Parathyroid adenoma (tissue), 2 donors: ENCODE measurements at regions not wholly inside any gene's neighbourhood (a gene's known extent, or its start where the extent isn't known, plus 50 kb on each side); places are given as distances from the start of the nearest gene placed in this dataset.

Source experiments
- H2AFZ ChIP-seq: fragments of 300-600 bp; sonication (generic); one replicate; pipeline ENCODE4 v1.7.0; 2017; ENCODE audit warnings: antibody characterized with exemption, mild to moderate bottlenecking
- H3K27ac ChIP-seq: fragments of 300-600 bp; sonication (generic); one replicate; pipeline ENCODE4 v1.7.0; 2017
- H3K27me3 ChIP-seq: fragments of 300-600 bp; sonication (generic); one replicate; pipeline ENCODE4 v1.7.0; 2017; ENCODE audit warnings: low read length; ENCODE audit not compliant: control insufficient read depth, insufficient read depth
- H3K36me3 ChIP-seq: fragments of 300-600 bp; sonication (generic); one replicate; pipeline ENCODE4 v1.7.0; 2017; ENCODE audit warnings: low read length; ENCODE audit not compliant: control insufficient read depth, insufficient read depth
- H3K4me1 ChIP-seq: fragments of 300-600 bp; sonication (generic); one replicate; pipeline ENCODE4 v1.7.0; 2017; ENCODE audit warnings: control low read depth
- H3K4me2 ChIP-seq: fragments of 300-600 bp; sonication (generic); one replicate; pipeline ENCODE4 v1.7.0; 2017; ENCODE audit warnings: low read length
- H3K4me3 ChIP-seq: fragments of 300-600 bp; sonication (generic); one replicate; pipeline ENCODE4 v1.7.0; 2017; ENCODE audit warnings: low read depth, low read length
- H3K79me2 ChIP-seq: fragments of 300-600 bp; sonication (generic); one replicate; pipeline ENCODE4 v1.7.0; 2017; ENCODE audit warnings: control low read depth
- H3K9ac ChIP-seq: fragments of 300-600 bp; sonication (generic); one replicate; pipeline ENCODE4 v1.7.0; 2017; ENCODE audit warnings: mild to moderate bottlenecking
- H3K9me3 ChIP-seq: fragments of 300-600 bp; sonication (generic); one replicate; pipeline ENCODE4 v1.7.0; 2017; ENCODE audit warnings: low read length; ENCODE audit not compliant: control insufficient read depth
- CTCF ChIP-seq: fragments of 300-600 bp; sonication (generic); IDR thresholded peaks from one replicate; pipeline ENCODE4 v1.7.0; 2017; ENCODE audit warnings: antibody characterized with exemption, mild to moderate bottlenecking
- donor health status: primary hyperparathyroidism.

- no peak overlapping the region for H2AFZ ChIP-seq
- H3K9me3 ChIP-seq: no peaks in the 10 kb centered on the region
- H3K79me2 ChIP-seq: no peaks in the 10 kb centered on the region
- no peak overlapping the region for H3K9ac ChIP-seq
- H3K4me1 ChIP-seq: no peaks in the 10 kb centered on the region
- no peak overlapping the region for H3K27ac ChIP-seq
- no peaks in the 10 kb centered on the region for H3K27me3 ChIP-seq
- no peak overlapping the region for H3K4me2 ChIP-seq
- no peaks in the 10 kb centered on the region for H3K36me3 ChIP-seq
- no peak overlapping the region for H3K4me3 ChIP-seq
- no peak for TF ChIP-seq CTCF
Measured at GRCh38 chr4:178812866-178813265, 1370.6 kb upstream of the AGA start.

- H3K9ac ChIP-seq: no peak overlapping the region
- H3K4me3 ChIP-seq: no peak overlapping the region
- H3K36me3 ChIP-seq: no peaks in the 10 kb centered on the region
- H3K27ac ChIP-seq: no peak overlapping the region
- no peak overlapping the region for H2AFZ ChIP-seq
- H3K4me1 ChIP-seq: no peaks in the 10 kb centered on the region
- H3K27me3 ChIP-seq: no peaks in the 10 kb centered on the region
- no peaks in the 10 kb centered on the region for H3K9me3 ChIP-seq
- no peaks in the 10 kb centered on the region for H3K79me2 ChIP-seq
- no peak for TF ChIP-seq CTCF
- no peak overlapping the region for H3K4me2 ChIP-seq
Measured at GRCh38 chr4:178814908-178815307, 1372.7 kb upstream of the AGA start.

GRCh38 chr4:178823673-178824295, 1381.5 kb upstream of the AGA start:
- TF ChIP-seq CTCF: no peak
- Histone ChIP-seq H3K9ac (no peak overlapping the region), H3K27me3 (no peaks in the 10 kb centered on the region), H3K4me2 (no peak overlapping the region), H3K4me1 (no peaks in the 10 kb centered on the region), H3K27ac (no peak overlapping the region), H3K9me3 (no peaks in the 10 kb centered on the region), H2AFZ (no peak overlapping the region), H3K36me3 (no peaks in the 10 kb centered on the region), H3K4me3 (no peak overlapping the region), H3K79me2 (no peaks in the 10 kb centered on the region)

GRCh38 chr4:178836865-178837264, 1394.6 kb upstream of the AGA start:
- no peak overlapping the region for H3K27ac ChIP-seq
- H3K9ac ChIP-seq: no peak overlapping the region
- no peaks in the 10 kb centered on the region for H3K9me3 ChIP-seq
- no peaks in the 10 kb centered on the region for H3K79me2 ChIP-seq
- no peak overlapping the region for H3K4me3 ChIP-seq
- no peaks in the 10 kb centered on the region for H3K27me3 ChIP-seq
- H3K36me3 ChIP-seq: no peaks in the 10 kb centered on the region
- no peak overlapping the region for H3K4me2 ChIP-seq
- H2AFZ ChIP-seq: no peak overlapping the region
- H3K4me1 ChIP-seq: no peaks in the 10 kb centered on the region
- TF ChIP-seq CTCF: no peak

GRCh38 chr4:178838776-178839175, 1396.5 kb upstream of the AGA start:
- no peak for TF ChIP-seq CTCF
- Histone ChIP-seq H2AFZ (no peak overlapping the region), H3K9me3 (no peaks in the 10 kb centered on the region), H3K36me3 (no peaks in the 10 kb centered on the region), H3K27ac (no peak overlapping the region), H3K79me2 (no peaks in the 10 kb centered on the region), H3K4me2 (no peak overlapping the region), H3K4me1 (no peaks in the 10 kb centered on the region), H3K9ac (no peak overlapping the region), H3K27me3 (no peaks in the 10 kb centered on the region), H3K4me3 (no peak overlapping the region)
